ENCODE measurements at regions not wholly inside any gene's neighbourhood (a gene's known extent, or its start where the extent isn't known, plus 50 kb on each side); places are given as distances from the start of the nearest gene placed in this dataset.

DNA sequence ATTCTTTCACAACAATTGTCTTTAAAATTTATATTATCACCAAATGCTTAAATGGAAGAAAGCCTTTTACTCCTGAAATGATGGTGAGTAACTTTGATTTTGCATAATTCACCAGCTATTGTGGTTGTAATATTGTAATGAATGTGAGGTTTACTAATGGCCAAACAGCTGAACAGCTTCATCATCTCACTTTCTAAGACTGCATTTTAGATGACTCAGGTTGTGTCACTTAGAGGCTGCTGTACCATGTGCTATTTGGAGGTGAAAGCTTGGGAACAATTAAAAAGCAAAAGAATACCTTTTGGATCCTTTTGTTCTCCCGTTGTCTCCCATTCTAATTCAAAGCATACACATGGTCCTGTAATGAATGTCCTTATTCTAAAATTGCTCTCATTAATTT is 604.0 kb upstream of the PFKP start:
- ATAC-seq (ENCODE audit: low read depth) (no peak), DNase-seq (ENCODE audit: low spot score) (no peak)
- Histone ChIP-seq H3K4me3 (ENCODE audit: severe bottlenecking) (no peak overlapping the region), H3K36me3 (ENCODE audit: low read depth) (no peaks in the 10 kb centered on the region), H3K27ac (ENCODE audit: poor library complexity, severe bottlenecking) (no peak overlapping the region), H3K9me3 (ENCODE audit: severe bottlenecking) (no peaks in the 10 kb centered on the region), H3K4me1 (ENCODE audit: insufficient read depth, poor library complexity, severe bottlenecking) (no peaks in the 10 kb centered on the region), H3K27me3 (ENCODE audit: insufficient read depth, poor library complexity, severe bottlenecking) (no peaks in the 10 kb centered on the region)
- TF ChIP-seq, protein P1, sequence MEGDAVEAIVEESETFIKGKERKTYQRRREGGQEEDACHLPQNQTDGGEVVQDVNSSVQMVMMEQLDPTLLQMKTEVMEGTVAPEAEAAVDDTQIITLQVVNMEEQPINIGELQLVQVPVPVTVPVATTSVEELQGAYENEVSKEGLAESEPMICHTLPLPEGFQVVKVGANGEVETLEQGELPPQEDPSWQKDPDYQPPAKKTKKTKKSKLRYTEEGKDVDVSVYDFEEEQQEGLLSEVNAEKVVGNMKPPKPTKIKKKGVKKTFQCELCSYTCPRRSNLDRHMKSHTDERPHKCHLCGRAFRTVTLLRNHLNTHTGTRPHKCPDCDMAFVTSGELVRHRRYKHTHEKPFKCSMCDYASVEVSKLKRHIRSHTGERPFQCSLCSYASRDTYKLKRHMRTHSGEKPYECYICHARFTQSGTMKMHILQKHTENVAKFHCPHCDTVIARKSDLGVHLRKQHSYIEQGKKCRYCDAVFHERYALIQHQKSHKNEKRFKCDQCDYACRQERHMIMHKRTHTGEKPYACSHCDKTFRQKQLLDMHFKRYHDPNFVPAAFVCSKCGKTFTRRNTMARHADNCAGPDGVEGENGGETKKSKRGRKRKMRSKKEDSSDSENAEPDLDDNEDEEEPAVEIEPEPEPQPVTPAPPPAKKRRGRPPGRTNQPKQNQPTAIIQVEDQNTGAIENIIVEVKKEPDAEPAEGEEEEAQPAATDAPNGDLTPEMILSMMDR (IDR thresholded peaks at IDR 0.05; ENCODE audit: poor library complexity, severe bottlenecking): no peak

DNA sequence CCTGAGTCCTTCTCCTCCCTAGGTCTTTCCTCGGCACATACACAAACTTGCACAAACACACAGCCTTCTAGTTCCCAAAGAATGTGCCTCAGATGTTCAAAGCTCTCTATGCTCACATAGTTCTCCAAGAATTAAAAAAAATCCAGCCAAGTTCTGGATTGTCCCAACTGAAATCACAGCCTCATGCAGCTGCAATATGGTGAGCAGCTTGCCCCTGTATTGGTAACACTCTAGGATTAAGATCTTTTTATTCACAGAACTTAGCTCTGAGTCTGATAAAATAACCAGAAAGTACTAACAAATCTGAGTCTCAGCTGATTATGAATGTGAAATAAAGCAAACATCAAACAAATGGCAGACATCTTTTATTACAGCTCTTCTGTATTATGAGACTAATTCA is 604.8 kb upstream of the PFKP start:
- no peak for DNase-seq (ENCODE audit: low spot score)
- TF ChIP-seq, protein P1 (IDR thresholded peaks at IDR 0.05; ENCODE audit: poor library complexity, severe bottlenecking): no peak

DNA sequence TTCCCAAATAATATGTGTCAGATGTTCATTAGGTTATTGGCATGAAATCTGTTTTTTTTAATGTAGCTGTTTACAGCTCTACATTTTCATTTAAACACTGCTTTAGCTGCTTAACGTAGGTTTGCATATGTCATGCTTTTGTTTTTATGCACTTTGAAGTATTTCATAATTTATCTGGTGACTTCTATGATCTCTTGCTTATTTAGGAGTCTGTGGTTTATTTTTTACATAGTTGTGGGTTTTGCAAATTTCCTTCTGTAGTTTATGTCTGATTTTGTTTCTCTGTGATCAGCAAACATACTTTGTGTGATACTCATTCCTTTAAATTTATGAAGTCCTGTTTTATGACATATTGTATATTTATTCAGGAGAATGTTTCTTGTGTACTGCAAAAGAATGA is 606.5 kb upstream of the PFKP start:
- no peaks in the 10 kb centered on the region for H3K4me1 ChIP-seq (ENCODE audit: insufficient read depth, poor library complexity, severe bottlenecking)
- no peaks in the 10 kb centered on the region for H3K27me3 ChIP-seq (ENCODE audit: insufficient read depth, poor library complexity, severe bottlenecking)
- no peaks in the 10 kb centered on the region for H3K9me3 ChIP-seq (ENCODE audit: severe bottlenecking)
- no peaks in the 10 kb centered on the region for H3K36me3 ChIP-seq (ENCODE audit: low read depth)
- TF ChIP-seq, protein P1 (IDR thresholded peaks at IDR 0.05; ENCODE audit: poor library complexity, severe bottlenecking): no peak
- no peak overlapping the region for H3K27ac ChIP-seq (ENCODE audit: poor library complexity, severe bottlenecking)
- no peak overlapping the region for H3K4me3 ChIP-seq (ENCODE audit: severe bottlenecking)
- ATAC-seq (ENCODE audit: low read depth) (no peak), DNase-seq (ENCODE audit: low spot score) (no peak)

More for the DNA sequence above, 604.8 kb upstream of the PFKP start:
- Histone ChIP-seq H3K36me3 (ENCODE audit: low read depth) (no peaks in the 10 kb centered on the region), H3K4me1 (ENCODE audit: insufficient read depth, poor library complexity, severe bottlenecking) (no peaks in the 10 kb centered on the region), H3K27ac (ENCODE audit: poor library complexity, severe bottlenecking) (no peak overlapping the region), H3K9me3 (ENCODE audit: severe bottlenecking) (no peaks in the 10 kb centered on the region), H3K27me3 (ENCODE audit: insufficient read depth, poor library complexity, severe bottlenecking) (no peaks in the 10 kb centered on the region), H3K4me3 (ENCODE audit: severe bottlenecking) (no peak overlapping the region)
- no peak for ATAC-seq (ENCODE audit: low read depth)

DNA sequence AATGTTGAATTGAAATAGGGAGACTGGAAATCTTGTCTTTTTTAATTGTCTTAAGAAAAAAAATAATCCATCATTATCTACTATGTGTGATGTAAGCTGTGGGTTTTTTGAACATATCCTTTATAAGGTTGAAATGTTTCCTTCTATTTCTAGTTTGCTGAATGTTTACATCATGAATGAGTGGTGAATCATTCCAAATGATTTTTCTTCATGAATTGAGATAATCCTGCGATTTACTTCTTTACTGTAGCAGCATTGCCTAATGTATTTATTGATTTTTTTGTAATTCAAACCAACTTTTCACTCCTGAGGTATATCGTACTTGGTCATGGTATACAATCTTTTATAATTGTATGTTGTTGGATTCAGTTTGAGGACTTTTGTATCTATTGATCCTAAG is 607.6 kb upstream of the PFKP start:
- Histone ChIP-seq H3K27ac (ENCODE audit: poor library complexity, severe bottlenecking) (no peak overlapping the region), H3K9me3 (ENCODE audit: severe bottlenecking) (no peaks in the 10 kb centered on the region), H3K36me3 (ENCODE audit: low read depth) (no peaks in the 10 kb centered on the region), H3K27me3 (ENCODE audit: insufficient read depth, poor library complexity, severe bottlenecking) (no peaks in the 10 kb centered on the region), H3K4me3 (ENCODE audit: severe bottlenecking) (no peak overlapping the region), H3K4me1 (ENCODE audit: insufficient read depth, poor library complexity, severe bottlenecking) (no peaks in the 10 kb centered on the region)
- TF ChIP-seq, protein P1 (IDR thresholded peaks at IDR 0.05; ENCODE audit: poor library complexity, severe bottlenecking): no peak
- DNase-seq (ENCODE audit: low spot score) (no peak), ATAC-seq (ENCODE audit: low read depth) (no peak)

DNA sequence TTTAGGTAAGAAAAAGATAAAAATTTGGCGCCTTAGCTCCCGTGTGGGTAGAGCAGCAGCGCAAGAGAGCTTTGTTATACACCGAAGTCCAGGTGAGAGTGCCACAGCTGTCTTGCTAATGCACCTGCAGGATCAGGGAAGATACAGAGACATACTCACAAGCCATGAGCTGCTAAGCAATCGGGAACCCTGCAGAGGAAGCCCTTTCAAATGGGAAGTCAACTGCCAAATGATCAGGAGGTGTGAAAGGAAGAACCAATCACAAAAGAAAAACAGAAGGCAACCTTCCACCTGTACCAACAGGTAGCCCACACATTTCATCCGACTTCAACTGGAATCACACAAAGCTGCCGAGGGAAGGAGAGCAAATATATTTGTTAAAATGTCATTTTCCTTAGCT is 610.5 kb upstream of the PFKP start:
- Histone ChIP-seq H3K27me3 (ENCODE audit: insufficient read depth, poor library complexity, severe bottlenecking) (no peaks in the 10 kb centered on the region), H3K4me1 (ENCODE audit: insufficient read depth, poor library complexity, severe bottlenecking) (no peaks in the 10 kb centered on the region), H3K36me3 (ENCODE audit: low read depth) (no peaks in the 10 kb centered on the region), H3K27ac (ENCODE audit: poor library complexity, severe bottlenecking) (no peak overlapping the region), H3K9me3 (ENCODE audit: severe bottlenecking) (no peaks in the 10 kb centered on the region), H3K4me3 (ENCODE audit: severe bottlenecking) (no peak overlapping the region)
- TF ChIP-seq, protein P1 (IDR thresholded peaks at IDR 0.05; ENCODE audit: poor library complexity, severe bottlenecking): no peak
- ATAC-seq (ENCODE audit: low read depth) (no peak), DNase-seq (ENCODE audit: low spot score) (no peak)

Data from RWPE2 (cell line).